AG04450 (cell line): ENCODE measurements at regions not wholly inside any gene's neighbourhood (a gene's known extent, or its start where the extent isn't known, plus 50 kb on each side); places are given as distances from the start of the nearest gene placed in this dataset.

Experiments used
- CTCF ChIA-PET: fragments of 300-600, 350-600 bp; formaldehyde crosslinking; extraction: SDS; loops from one replicate; lab custom pipeline; 2022; ENCODE audit warnings: antibody characterized with exemption, inconsistent platforms; lab: Charles Lee
- POLR2A ChIA-PET: fragments of 350-600 bp; formaldehyde crosslinking; extraction: SDS; loops from one replicate; lab custom pipeline; 2021; ENCODE audit warnings: antibody characterized with exemption, inconsistent platforms; lab: Yijun Ruan, JAX
- DNase-seq: peaks from one replicate; pipeline ENCODE4 v3.0.0-alpha.2; 2011; ENCODE audit warnings: low read depth, low spot score
- H3K27ac ChIP-seq: one replicate; pipeline ENCODE4 v1.5.1; 2012; ENCODE audit warnings: low read depth, low read length, control low read depth
- H3K27me3 ChIP-seq: one replicate; pipeline ENCODE4 v1.6.0; 2012; ENCODE audit warnings: low read length; ENCODE audit not compliant: control insufficient read depth, insufficient read depth
- H3K4me3 ChIP-seq: 2 replicates; pipeline ENCODE4 v1.5.1; 2011; ENCODE audit warnings: mild to moderate bottlenecking, low read depth, low read length, control low read depth
- H3K9me3 ChIP-seq: 2 replicates; pipeline ENCODE4 v1.5.1; 2012; ENCODE audit warnings: low read length; ENCODE audit not compliant: control insufficient read depth, insufficient read depth
- TF ChIP-seq, protein P1 (sequence below): IDR thresholded peaks from 2 replicates; pipeline ENCODE4 v1.5.1; 2011; ENCODE audit warnings: low read depth, low read length, control low read depth, inconsistent platforms

DNA sequence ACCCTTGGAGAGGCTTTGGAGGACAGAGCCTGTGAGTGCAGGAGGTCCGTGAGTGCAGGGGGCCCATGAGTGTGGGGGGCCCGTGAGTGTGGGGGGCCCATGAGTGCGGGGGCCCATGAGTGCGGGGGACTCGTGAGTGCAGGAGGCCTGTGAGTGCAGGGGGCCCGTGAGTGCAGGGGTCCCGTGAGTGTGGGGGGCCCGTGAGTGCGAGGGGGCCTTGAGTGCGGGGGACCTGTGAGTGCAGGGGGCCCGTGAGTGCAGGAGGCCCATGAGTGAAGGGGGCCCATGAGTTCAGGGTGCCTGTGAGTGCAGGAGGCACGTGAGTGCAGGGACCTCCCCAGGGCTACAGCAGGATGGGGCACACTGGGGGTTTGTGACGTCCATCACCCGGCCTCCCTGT, 108.3 kb upstream of the TTC34 start:
- ChIA-PET POLR2A (no interaction called here), CTCF (no interaction called here)
- no peak overlapping the region for H3K4me3 ChIP-seq
- TF ChIP-seq, protein P1, sequence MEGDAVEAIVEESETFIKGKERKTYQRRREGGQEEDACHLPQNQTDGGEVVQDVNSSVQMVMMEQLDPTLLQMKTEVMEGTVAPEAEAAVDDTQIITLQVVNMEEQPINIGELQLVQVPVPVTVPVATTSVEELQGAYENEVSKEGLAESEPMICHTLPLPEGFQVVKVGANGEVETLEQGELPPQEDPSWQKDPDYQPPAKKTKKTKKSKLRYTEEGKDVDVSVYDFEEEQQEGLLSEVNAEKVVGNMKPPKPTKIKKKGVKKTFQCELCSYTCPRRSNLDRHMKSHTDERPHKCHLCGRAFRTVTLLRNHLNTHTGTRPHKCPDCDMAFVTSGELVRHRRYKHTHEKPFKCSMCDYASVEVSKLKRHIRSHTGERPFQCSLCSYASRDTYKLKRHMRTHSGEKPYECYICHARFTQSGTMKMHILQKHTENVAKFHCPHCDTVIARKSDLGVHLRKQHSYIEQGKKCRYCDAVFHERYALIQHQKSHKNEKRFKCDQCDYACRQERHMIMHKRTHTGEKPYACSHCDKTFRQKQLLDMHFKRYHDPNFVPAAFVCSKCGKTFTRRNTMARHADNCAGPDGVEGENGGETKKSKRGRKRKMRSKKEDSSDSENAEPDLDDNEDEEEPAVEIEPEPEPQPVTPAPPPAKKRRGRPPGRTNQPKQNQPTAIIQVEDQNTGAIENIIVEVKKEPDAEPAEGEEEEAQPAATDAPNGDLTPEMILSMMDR: no peak
- peaks cover 100% of the 10 kb centered on the region for H3K9me3 ChIP-seq
- no peak for DNase-seq
- H3K27ac ChIP-seq: no peak overlapping the region
- no peaks in the 10 kb centered on the region for H3K27me3 ChIP-seq

DNA sequence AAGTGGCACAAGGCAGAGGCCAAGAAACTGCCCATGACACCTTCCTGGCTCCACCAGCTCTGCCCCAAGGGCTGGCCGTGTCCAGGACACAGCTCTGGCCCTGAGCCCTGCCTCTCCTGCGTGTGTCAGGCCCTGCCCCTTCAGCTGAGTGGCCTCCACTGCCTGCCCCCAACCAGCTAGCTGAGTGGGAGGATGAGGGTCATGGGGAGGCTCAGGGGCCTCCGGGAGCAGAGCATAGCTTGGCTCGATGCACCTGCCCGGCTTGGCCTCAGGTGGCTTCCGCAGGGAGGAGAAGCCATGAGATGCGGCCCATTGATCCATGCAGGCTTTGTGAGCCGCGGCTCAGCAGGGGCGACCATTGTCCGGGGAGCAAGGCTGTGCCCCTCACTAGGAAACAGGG, 108.7 kb upstream of the TTC34 start:
- CTCF ChIA-PET: no interaction called here
- Histone ChIP-seq H3K27me3 (no peaks in the 10 kb centered on the region), H3K9me3 (peaks cover 100% of the 10 kb centered on the region), H3K4me3 (no peak overlapping the region), H3K27ac (no peak overlapping the region)
- POLR2A ChIA-PET: no interaction called here
- no peak for DNase-seq
- TF ChIP-seq, protein P1: no peak

DNA sequence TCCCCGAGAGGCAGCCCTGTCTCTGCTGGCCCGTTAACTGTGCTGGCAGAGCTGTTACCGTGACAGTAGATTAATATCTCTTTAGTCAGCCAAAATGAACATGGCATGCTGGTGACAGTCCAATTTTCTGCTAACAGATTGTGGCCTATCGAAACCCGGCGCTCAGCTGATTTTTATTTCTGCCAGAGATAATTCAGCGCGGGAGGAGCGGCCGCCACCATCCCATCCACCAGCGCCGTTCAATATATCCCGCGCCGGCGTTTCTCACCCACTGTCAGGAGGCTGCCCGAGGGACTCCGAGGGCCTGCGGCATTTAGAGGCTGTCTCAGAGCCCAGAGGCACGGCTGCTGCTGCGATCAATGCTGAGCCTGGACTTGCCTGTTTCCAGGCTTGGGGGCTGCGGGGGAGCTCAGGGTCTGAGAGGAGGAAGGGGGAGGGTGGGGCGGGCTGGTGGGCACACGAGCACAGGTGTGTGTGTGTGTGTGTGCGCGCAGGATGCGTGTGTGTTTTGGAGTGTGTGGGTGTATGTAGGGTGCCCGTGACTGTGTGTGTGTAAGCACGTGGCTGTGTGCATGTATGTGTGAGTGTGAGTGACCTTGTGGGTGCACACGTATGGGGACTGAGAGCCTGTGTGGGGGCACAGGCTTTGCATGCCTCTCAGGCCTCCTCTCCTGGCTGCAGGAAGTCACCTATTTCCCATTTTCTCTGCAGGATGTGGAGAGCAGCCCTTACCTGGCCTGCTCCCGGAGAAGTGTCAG, 109.7 kb upstream of the ACTRT2 start:
- TF ChIP-seq, protein P1: no peak
- H3K4me3 ChIP-seq: no peak overlapping the region
- DNase-seq: no peak
- CTCF ChIA-PET: no interaction called here
- H3K27ac ChIP-seq: no peak overlapping the region
- POLR2A ChIA-PET: no interaction called here
- H3K27me3 ChIP-seq: no peaks in the 10 kb centered on the region
- peaks cover 100% of the 10 kb centered on the region for H3K9me3 ChIP-seq

DNA sequence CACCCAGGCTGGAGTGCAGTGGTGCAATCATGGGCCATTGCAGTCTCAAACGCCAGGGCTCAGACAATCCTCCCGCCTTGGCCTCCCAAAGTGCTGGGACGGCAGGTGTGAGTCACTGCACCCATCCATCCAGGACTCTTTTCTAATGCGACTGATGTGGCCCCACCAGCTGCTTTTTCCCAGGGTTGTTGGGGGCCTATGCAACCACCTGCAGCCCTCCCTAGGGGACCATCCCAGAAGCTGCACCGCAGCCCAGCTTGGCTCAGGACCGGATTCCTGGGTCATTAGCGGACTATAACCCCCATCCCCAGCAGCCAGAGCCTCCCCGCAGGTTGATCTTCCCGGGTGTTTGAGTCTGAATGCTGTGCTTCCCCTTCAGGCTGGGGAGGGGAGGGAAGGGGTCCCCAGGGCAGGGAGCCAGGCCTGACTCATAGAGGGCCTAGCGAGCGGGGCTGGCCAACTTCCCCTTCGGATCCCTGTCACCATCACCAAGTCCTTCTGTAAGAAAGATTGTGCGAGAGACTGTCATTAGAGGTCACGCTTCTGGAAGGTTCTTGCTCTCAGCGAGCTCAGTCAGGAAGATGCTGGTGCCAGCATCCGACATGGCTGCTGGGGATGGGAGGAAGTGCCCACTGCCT, 108.7 kb upstream of the ACTRT2 start:
- CTCF ChIA-PET: no interaction called here

DNA sequence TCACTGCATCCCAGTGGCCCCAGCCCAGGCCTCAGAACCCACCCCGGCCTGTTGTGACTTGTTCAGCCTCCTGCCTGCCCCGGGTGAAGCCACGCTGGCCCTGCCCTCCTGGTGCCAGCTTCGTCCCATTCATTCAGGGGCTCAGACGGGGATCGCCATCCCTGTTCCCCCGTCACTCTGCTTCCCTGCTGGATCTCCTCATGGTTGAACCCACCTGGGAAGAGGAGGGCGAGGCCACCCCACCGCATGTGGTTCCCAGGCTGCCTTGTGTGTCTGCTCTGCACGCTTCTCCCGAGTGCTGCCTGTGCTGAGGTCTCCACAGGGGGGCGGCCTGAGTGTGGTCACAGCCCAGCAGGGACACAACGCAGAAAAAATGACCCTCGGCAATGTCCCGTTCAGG, 108.2 kb upstream of the ACTRT2 start:
- POLR2A ChIA-PET: no interaction called here
- Histone ChIP-seq H3K4me3 (no peak overlapping the region), H3K27ac (no peak overlapping the region), H3K27me3 (no peaks in the 10 kb centered on the region), H3K9me3 (peaks cover 100% of the 10 kb centered on the region)
- TF ChIP-seq, protein P1: no peak
- DNase-seq: no peak
- CTCF ChIA-PET: no interaction called here

More for the DNA sequence above, 108.7 kb upstream of the ACTRT2 start:
- no peak overlapping the region for H3K27ac ChIP-seq
- H3K9me3 ChIP-seq: peaks cover 100% of the 10 kb centered on the region
- POLR2A ChIA-PET: no interaction called here
- no peak overlapping the region for H3K4me3 ChIP-seq
- DNase-seq: no peak
- no peaks in the 10 kb centered on the region for H3K27me3 ChIP-seq
- TF ChIP-seq, protein P1: no peak
